WTC11 (cell line): ENCODE measurements at regions not wholly inside any gene's neighbourhood (a gene's known extent, or its start where the extent isn't known, plus 50 kb on each side); places are given as distances from the start of the nearest gene placed in this dataset.

Experiments
- ATF2 ChIP-seq: sonication (generic); formaldehyde crosslinking; IDR thresholded peaks from 2 replicates; pipeline ENCODE4 v1.8.1; 2022; ENCODE audit warnings: low read depth, missing genetic modification reagents, borderline replicate concordance
- CREM ChIP-seq: sonication (generic); formaldehyde crosslinking; IDR thresholded peaks from 2 replicates; pipeline ENCODE4 v1.8.1; 2022; ENCODE audit warnings: mild to moderate bottlenecking, missing genetic modification reagents, moderate library complexity
- MAX ChIP-seq: sonication (generic); formaldehyde crosslinking; IDR thresholded peaks from 2 replicates; pipeline ENCODE4 v1.8.0; 2022; ENCODE audit warnings: mild to moderate bottlenecking, missing genetic modification reagents
- TF ChIP-seq, protein P1 (sequence below): sonication (generic); formaldehyde crosslinking; IDR thresholded peaks from 2 replicates; pipeline ENCODE4 v1.8.0; 2022; ENCODE audit warnings: mild to moderate bottlenecking, missing genetic modification reagents
- TF ChIP-seq, protein P2 (sequence below): fragments of 200-600 bp; IDR thresholded peaks from 2 replicates; pipeline ENCODE4 v1.8.0; 2022; ENCODE audit warnings: antibody characterized with exemption

- TF ChIP-seq MAX (CRISPR knock-in tag) (no peak), ATF2 (CRISPR knock-in tag) (no peak), CREM (CRISPR knock-in tag) (no peak)
- TF ChIP-seq, protein P1, sequence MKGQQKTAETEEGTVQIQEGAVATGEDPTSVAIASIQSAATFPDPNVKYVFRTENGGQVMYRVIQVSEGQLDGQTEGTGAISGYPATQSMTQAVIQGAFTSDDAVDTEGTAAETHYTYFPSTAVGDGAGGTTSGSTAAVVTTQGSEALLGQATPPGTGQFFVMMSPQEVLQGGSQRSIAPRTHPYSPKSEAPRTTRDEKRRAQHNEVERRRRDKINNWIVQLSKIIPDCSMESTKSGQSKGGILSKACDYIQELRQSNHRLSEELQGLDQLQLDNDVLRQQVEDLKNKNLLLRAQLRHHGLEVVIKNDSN (CRISPR knock-in tag), result no peak
- TF ChIP-seq, protein P2, sequence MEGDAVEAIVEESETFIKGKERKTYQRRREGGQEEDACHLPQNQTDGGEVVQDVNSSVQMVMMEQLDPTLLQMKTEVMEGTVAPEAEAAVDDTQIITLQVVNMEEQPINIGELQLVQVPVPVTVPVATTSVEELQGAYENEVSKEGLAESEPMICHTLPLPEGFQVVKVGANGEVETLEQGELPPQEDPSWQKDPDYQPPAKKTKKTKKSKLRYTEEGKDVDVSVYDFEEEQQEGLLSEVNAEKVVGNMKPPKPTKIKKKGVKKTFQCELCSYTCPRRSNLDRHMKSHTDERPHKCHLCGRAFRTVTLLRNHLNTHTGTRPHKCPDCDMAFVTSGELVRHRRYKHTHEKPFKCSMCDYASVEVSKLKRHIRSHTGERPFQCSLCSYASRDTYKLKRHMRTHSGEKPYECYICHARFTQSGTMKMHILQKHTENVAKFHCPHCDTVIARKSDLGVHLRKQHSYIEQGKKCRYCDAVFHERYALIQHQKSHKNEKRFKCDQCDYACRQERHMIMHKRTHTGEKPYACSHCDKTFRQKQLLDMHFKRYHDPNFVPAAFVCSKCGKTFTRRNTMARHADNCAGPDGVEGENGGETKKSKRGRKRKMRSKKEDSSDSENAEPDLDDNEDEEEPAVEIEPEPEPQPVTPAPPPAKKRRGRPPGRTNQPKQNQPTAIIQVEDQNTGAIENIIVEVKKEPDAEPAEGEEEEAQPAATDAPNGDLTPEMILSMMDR, result no peak
Observed at GRCh38 chr5:135145985-135146384, 112.0 kb upstream of the PITX1 start.
